HEK293T (cell line): ENCODE measurements at regions not wholly inside any gene's neighbourhood (a gene's known extent, or its start where the extent isn't known, plus 50 kb on each side); places are given as distances from the start of the nearest gene placed in this dataset.

Source experiments
- BHLHE40 ChIP-seq: fragments of 450-650 bp; IDR thresholded peaks from 2 replicates; pipeline ENCODE4 v1.6.1; 2016; ENCODE audit warnings: mild to moderate bottlenecking, moderate library complexity, borderline replicate concordance
- FOXA1 ChIP-seq: fragments of 450-650 bp; IDR thresholded peaks from 2 replicates; pipeline ENCODE4 v1.6.1; 2016; ENCODE audit warnings: mild to moderate bottlenecking
- FOXM1 ChIP-seq: fragments of 450-650 bp; IDR thresholded peaks from 2 replicates; pipeline ENCODE4 v1.6.1; 2017; ENCODE audit warnings: mild to moderate bottlenecking, borderline replicate concordance
- HDGF ChIP-seq: fragments of 450-650 bp; IDR thresholded peaks from 2 replicates; pipeline ENCODE4 v1.6.1; 2017; ENCODE audit warnings: antibody characterized with exemption, borderline replicate concordance
- NFRKB ChIP-seq: fragments of 450-650 bp; IDR thresholded peaks from 2 replicates; pipeline ENCODE4 v1.6.1; 2016; ENCODE audit warnings: mild to moderate bottlenecking, moderate library complexity

DNA sequence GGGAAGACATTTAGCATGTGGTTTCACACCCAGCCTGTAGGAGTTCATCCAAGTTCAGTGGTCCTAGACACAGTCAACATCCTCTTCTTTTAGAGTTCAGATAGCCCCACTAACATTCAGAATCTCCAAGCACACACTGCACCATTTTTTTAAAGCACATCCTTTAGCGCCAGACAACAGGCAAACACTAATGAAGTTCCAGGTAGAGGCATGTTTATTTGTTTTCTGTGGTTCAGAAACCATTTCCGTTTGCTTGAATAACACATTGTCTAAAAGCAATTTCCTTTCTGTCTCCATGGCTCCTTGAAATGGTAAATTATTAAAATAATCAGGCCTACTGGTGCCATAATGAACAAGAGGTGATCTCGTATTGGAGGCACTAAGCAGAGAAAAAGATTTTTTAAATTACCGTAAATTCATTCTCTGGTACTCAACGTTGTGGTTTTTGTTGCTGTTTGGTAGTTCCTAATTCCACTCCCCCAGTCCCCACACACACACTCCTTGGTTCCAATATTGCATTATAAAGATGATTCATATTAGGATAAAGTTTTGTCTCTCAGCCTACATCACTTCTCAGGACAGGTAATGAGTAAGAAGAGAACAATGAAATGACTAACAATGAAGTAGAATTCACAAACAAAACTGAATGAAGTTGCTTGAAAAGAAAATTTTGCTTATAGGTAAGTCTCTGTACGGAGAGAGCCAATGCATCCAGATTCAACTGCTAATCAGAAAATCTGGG is 153.1 kb downstream of the PCSK1 start:
- TF ChIP-seq NFRKB: no peak
- TF ChIP-seq FOXM1: no peak
- TF ChIP-seq HDGF: no peak
- no peak for TF ChIP-seq BHLHE40
- TF ChIP-seq FOXA1: no peak
